ENCODE measurements at regions not wholly inside any gene's neighbourhood (a gene's known extent, or its start where the extent isn't known, plus 50 kb on each side); places are given as distances from the start of the nearest gene placed in this dataset.

- TF ChIP-seq CTCF (IDR thresholded peaks at IDR 0.05) (no peak), GABPB1 (CRISPR knock-in tag; IDR thresholded peaks at IDR 0.05) (no peak)
These were observed 337.3 kb downstream of the PRDM2 start for GRCh38 chr1:14037101-14037847.
